NCI-H460 (cell line): ENCODE measurements at regions not wholly inside any gene's neighbourhood (a gene's known extent, or its start where the extent isn't known, plus 50 kb on each side); places are given as distances from the start of the nearest gene placed in this dataset.

ENCODE experiments used
- DNase-seq: peaks from one replicate; pipeline ENCODE4 v3.0.0-alpha.2; 2016; ENCODE audit warnings: low read depth; ENCODE audit errors: extremely low read depth

GRCh38 chr11:116422956-116423600, 349.7 kb downstream of the BUD13 start:
- DNase-seq, result no peak

- DNase-seq, result no peak
These were observed 350.2 kb downstream of the BUD13 start for GRCh38 chr11:116422556-116422955.

GRCh38 chr11:116421529-116422185, 351.1 kb downstream of the BUD13 start:
- DNase-seq, result no peak

- no peak for DNase-seq
These were observed 351.8 kb downstream of the BUD13 start for GRCh38 chr11:116420770-116421528.

GRCh38 chr11:116420030-116420429, 352.8 kb downstream of the BUD13 start:
- no peak for DNase-seq

GRCh38 chr11:116418388-116419041, 354.3 kb downstream of the BUD13 start:
- no peak for DNase-seq

- DNase-seq, result no peak
These were observed 355.9 kb downstream of the BUD13 start for GRCh38 chr11:116416852-116417251.

GRCh38 chr11:116415095-116415494, 357.7 kb downstream of the BUD13 start:
- no peak for DNase-seq

GRCh38 chr11:116414357-116414880, 358.4 kb downstream of the BUD13 start:
- no peak for DNase-seq

- DNase-seq, result no peak
These were observed 359.2 kb downstream of the BUD13 start for GRCh38 chr11:116413301-116414242.

GRCh38 chr11:116412118-116412889, 360.5 kb downstream of the BUD13 start:
- no peak for DNase-seq

- DNase-seq, result no peak
These were observed 363.5 kb downstream of the BUD13 start for GRCh38 chr11:116409238-116409637.

GRCh38 chr11:116406042-116406441, 366.7 kb downstream of the BUD13 start:
- no peak for DNase-seq

- no peak for DNase-seq
These were observed 368.4 kb downstream of the BUD13 start for GRCh38 chr11:116404462-116404798.

- DNase-seq, result no peak
These were observed 368.9 kb downstream of the BUD13 start for GRCh38 chr11:116403794-116404461.

GRCh38 chr11:116400081-116400480, 372.7 kb downstream of the BUD13 start:
- no peak for DNase-seq

- no peak for DNase-seq
These were observed 375.1 kb downstream of the BUD13 start for GRCh38 chr11:116397602-116398084.

- DNase-seq, result no peak
These were observed 376.5 kb downstream of the BUD13 start for GRCh38 chr11:116396331-116396730.

GRCh38 chr11:116394022-116394421, 378.8 kb downstream of the BUD13 start:
- no peak for DNase-seq
